H9 (cell line): ENCODE measurements at regions not wholly inside any gene's neighbourhood (a gene's known extent, or its start where the extent isn't known, plus 50 kb on each side); places are given as distances from the start of the nearest gene placed in this dataset.

Experiments
- DNase-seq: peaks from one replicate; pipeline ENCODE4 v3.0.0-alpha.2; 2017
- H2AFZ ChIP-seq: one replicate; pipeline ENCODE4 v1.6.1; 2013; ENCODE audit warnings: mild to moderate bottlenecking, low read length, control low read depth, moderate library complexity
- H2AK5ac ChIP-seq: 2 replicates; pipeline ENCODE4 v1.6.1; 2013; ENCODE audit warnings: low read length, control low read depth, mixed read lengths; ENCODE audit not compliant: insufficient read length
- H2BK120ac ChIP-seq: one replicate; pipeline ENCODE4 v1.6.1; 2013; ENCODE audit warnings: low read depth, mild to moderate bottlenecking, low read length, control low read depth, inconsistent platforms; ENCODE audit not compliant: poor library complexity, severe bottlenecking
- H2BK12ac ChIP-seq: 2 replicates; pipeline ENCODE4 v1.6.1; 2013; ENCODE audit warnings: low read length, control low read depth, mixed read lengths, low read depth; ENCODE audit not compliant: insufficient read length
- H2BK15ac ChIP-seq: 2 replicates; pipeline ENCODE4 v1.6.1; 2013; ENCODE audit warnings: low read depth, low read length, control low read depth
- H2BK20ac ChIP-seq: one replicate; pipeline ENCODE4 v1.6.1; 2013; ENCODE audit warnings: low read depth, mild to moderate bottlenecking, low read length, control low read depth, inconsistent platforms; ENCODE audit not compliant: poor library complexity, severe bottlenecking
- H2BK5ac ChIP-seq: 2 replicates; pipeline ENCODE4 v1.6.1; 2013; ENCODE audit warnings: low read length, control low read depth, mixed read lengths; ENCODE audit not compliant: insufficient read length
- H3K14ac ChIP-seq: 2 replicates; pipeline ENCODE4 v1.6.1; 2013; ENCODE audit warnings: low read length, control low read depth; ENCODE audit not compliant: insufficient read depth
- H3K18ac ChIP-seq: 2 replicates; pipeline ENCODE4 v1.6.1; 2013; ENCODE audit warnings: low read depth, mild to moderate bottlenecking, mixed read lengths, low read length, control low read depth; ENCODE audit not compliant: insufficient read length
- H3K23ac ChIP-seq: 2 replicates; pipeline ENCODE4 v1.6.1; 2013; ENCODE audit warnings: low read length, control low read depth, mixed read lengths, low read depth; ENCODE audit not compliant: insufficient read length
- H3K23me2 ChIP-seq: 2 replicates; pipeline ENCODE4 v1.6.1; 2013; ENCODE audit warnings: low read depth, mild to moderate bottlenecking, mixed read lengths, low read length, control low read depth; ENCODE audit not compliant: insufficient read length, poor library complexity, severe bottlenecking
- H3K27ac ChIP-seq: 2 replicates; pipeline ENCODE4 v1.5.1; 2013; ENCODE audit warnings: low read length, control low read depth, mixed read lengths, low read depth; ENCODE audit not compliant: insufficient read length
- H3K27me3 ChIP-seq: 2 replicates; pipeline ENCODE4 v1.6.1; 2013; ENCODE audit warnings: low read length, control low read depth, inconsistent platforms; ENCODE audit not compliant: insufficient read depth
- H3K4ac ChIP-seq: 2 replicates; pipeline ENCODE4 v1.6.1; 2013; ENCODE audit warnings: low read depth, mild to moderate bottlenecking, control low read depth, inconsistent platforms, low read length, moderate library complexity
- H3K4me1 ChIP-seq: 2 replicates; pipeline ENCODE4 v1.6.1; 2013; ENCODE audit warnings: low read length, control low read depth, inconsistent platforms; ENCODE audit not compliant: insufficient read depth
- H3K4me2 ChIP-seq: 2 replicates; pipeline ENCODE4 v1.6.1; 2013; ENCODE audit warnings: low read length, control low read depth, mixed read lengths; ENCODE audit not compliant: insufficient read length, insufficient read depth
- H3K56ac ChIP-seq: 2 replicates; pipeline ENCODE4 v1.6.1; 2013; ENCODE audit warnings: low read depth, mild to moderate bottlenecking, mixed read lengths, low read length, control low read depth; ENCODE audit not compliant: insufficient read length
- H3K79me1 ChIP-seq: 2 replicates; pipeline ENCODE4 v1.6.1; 2013; ENCODE audit warnings: low read depth, mild to moderate bottlenecking, moderate library complexity, low read length, control low read depth, inconsistent platforms; ENCODE audit not compliant: insufficient read depth, poor library complexity, severe bottlenecking
- H3K79me2 ChIP-seq: 2 replicates; pipeline ENCODE4 v1.6.1; 2013; ENCODE audit warnings: low read length, control low read depth, inconsistent platforms; ENCODE audit not compliant: insufficient read depth
- H3K9ac ChIP-seq: 2 replicates; pipeline ENCODE4 v1.6.1; 2013; ENCODE audit warnings: low read length, control low read depth, mixed read lengths; ENCODE audit not compliant: insufficient read length; ENCODE audit errors: extremely low read depth
- H3K9me3 ChIP-seq: one replicate; pipeline ENCODE4 v1.6.1; 2013; ENCODE audit warnings: low read depth, low read length, inconsistent platforms; ENCODE audit not compliant: control insufficient read depth
- H3T11ph ChIP-seq: one replicate; pipeline ENCODE4 v1.6.1; 2013; ENCODE audit warnings: mild to moderate bottlenecking, low read length, control low read depth, inconsistent platforms
- H4K20me1 ChIP-seq: one replicate; pipeline ENCODE4 v1.6.1; 2013; ENCODE audit not compliant: control insufficient read depth, insufficient read length, insufficient read depth
- H4K5ac ChIP-seq: 2 replicates; pipeline ENCODE4 v1.6.1; 2013; ENCODE audit warnings: low read depth, mild to moderate bottlenecking, mixed read lengths, low read length, control low read depth; ENCODE audit not compliant: insufficient read length
- H4K8ac ChIP-seq: replicated peaks from 2 replicates; pipeline ENCODE4 v1.6.1; 2013; ENCODE audit warnings: low read length, control low read depth, mixed read lengths, low read depth; ENCODE audit not compliant: insufficient read length
- H4K91ac ChIP-seq: 2 replicates; pipeline ENCODE4 v1.6.1; 2013; ENCODE audit warnings: low read depth, mild to moderate bottlenecking, moderate library complexity, mixed read lengths, low read length, control low read depth; ENCODE audit not compliant: insufficient read length
- H3K27ac Mint-ChIP-seq, 3 experiments: 2 replicates in 2 of 3; 3 replicates in 1 of 3; pipeline ENCODE4 v1.8.0; 2020 to 2021; ENCODE audit warnings: mixed read lengths in 3 of 3, mild to moderate bottlenecking in 1 of 3, moderate library complexity in 1 of 3
- H3K27me3 Mint-ChIP-seq: 2 replicates; pipeline ENCODE4 v1.8.0; 2021; ENCODE audit warnings: low read depth, mild to moderate bottlenecking, moderate library complexity, mixed read lengths
- H3K36me3 Mint-ChIP-seq, 3 experiments: 2 replicates in 2 of 3; 3 replicates in 1 of 3; pipeline ENCODE4 v1.8.0; 2020 to 2021; ENCODE audit warnings: low read depth in 3 of 3, mixed read lengths in 3 of 3; ENCODE audit not compliant: insufficient read depth in 1 of 3
- H3K4me1 Mint-ChIP-seq, 2 experiments: 2 replicates each; pipeline ENCODE4 v1.8.0; 2020; ENCODE audit warnings: mixed read lengths in 2 of 2
- H3K4me3 Mint-ChIP-seq, 2 experiments: 2 replicates in 1 of 2; 3 replicates in 1 of 2; pipeline ENCODE4 v1.8.0; 2020 to 2021; ENCODE audit warnings: mild to moderate bottlenecking in 2 of 2, mixed read lengths in 2 of 2, moderate library complexity in 1 of 2
- H3K9me3 Mint-ChIP-seq, 2 experiments: 2 replicates in 1 of 2; 3 replicates in 1 of 2; pipeline ENCODE4 v1.8.0; 2020; ENCODE audit warnings: mild to moderate bottlenecking in 2 of 2, mixed read lengths in 2 of 2, moderate library complexity in 1 of 2
- WGBS: extraction: QIAGEN DNeasy Blood & Tissue Kit; methylation state at CpG from one replicate; pipeline ENCODE4 v1.1.7; 2013; ENCODE audit warnings: missing lambda C conversion rate, low lambda C conversion rate, mixed read lengths; ENCODE audit not compliant: insufficient read length; ENCODE audit errors: extremely low coverage; 5-methylcytosine and 5-hydroxymethylcytosine counted together
- TF ChIP-seq, protein P1 (sequence below): fragments of 200-600 bp; sonication (generic); conservative IDR thresholded peaks from 3 replicates; pipeline ENCODE4 v1.8.0; 2021; ENCODE audit warnings: antibody characterized with exemption, mild to moderate bottlenecking

DNA sequence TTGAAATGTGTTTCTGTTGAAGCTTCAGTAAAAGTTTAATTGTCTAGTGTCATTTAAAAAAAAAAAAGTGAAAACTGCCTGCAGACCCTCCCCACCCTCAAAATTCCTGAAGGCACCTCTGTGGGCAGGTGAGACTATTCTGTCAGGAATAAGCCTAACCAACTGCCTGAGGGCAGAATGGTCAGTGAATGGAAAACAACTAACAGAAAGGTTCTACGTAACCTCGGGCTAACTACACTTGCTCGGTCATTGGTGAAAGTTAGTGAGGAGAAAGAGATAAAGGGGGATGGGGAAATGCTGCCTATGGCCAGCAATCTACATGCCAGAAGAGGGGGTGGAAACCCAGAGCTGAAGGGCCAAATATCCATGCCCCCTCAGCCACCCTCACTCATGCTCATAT lies 108.6 kb upstream of the SLC24A5 start:
- H3K4me3 Mint-ChIP-seq, result no peak overlapping the region
- no peak overlapping the region for H3K18ac ChIP-seq
- no peak overlapping the region for H2AK5ac ChIP-seq
- H3K4me1 ChIP-seq, result no peaks in the 10 kb centered on the region
- H3K23me2 ChIP-seq, result no peaks in the 10 kb centered on the region
- H3K27ac ChIP-seq, result no peak overlapping the region
- H3K9ac ChIP-seq, result no peak overlapping the region
- no peaks in the 10 kb centered on the region for H3K9me3 Mint-ChIP-seq
- H3K27ac Mint-ChIP-seq, result no peak overlapping the region
- H3K4me2 ChIP-seq, result no peak overlapping the region
- H3K4me1 Mint-ChIP-seq, result peaks cover 3 to 10% of the 10 kb centered on the region in 2 experiments; a peak in 2 of 4 replicates
- no peak overlapping the region for H2AFZ ChIP-seq
- no peak overlapping the region for H2BK15ac ChIP-seq
- no peak overlapping the region for H3K4ac ChIP-seq
- H3K79me2 ChIP-seq, result no peaks in the 10 kb centered on the region
- H2BK12ac ChIP-seq, result no peak overlapping the region
- DNase-seq, result no peak
- no peak overlapping the region for H3K23ac ChIP-seq
- no peaks in the 10 kb centered on the region for H4K20me1 ChIP-seq
- no peaks in the 10 kb centered on the region for H3K9me3 ChIP-seq
- no peaks in the 10 kb centered on the region for H3K36me3 Mint-ChIP-seq
- no peak overlapping the region for H4K8ac ChIP-seq
- TF ChIP-seq, protein P1, sequence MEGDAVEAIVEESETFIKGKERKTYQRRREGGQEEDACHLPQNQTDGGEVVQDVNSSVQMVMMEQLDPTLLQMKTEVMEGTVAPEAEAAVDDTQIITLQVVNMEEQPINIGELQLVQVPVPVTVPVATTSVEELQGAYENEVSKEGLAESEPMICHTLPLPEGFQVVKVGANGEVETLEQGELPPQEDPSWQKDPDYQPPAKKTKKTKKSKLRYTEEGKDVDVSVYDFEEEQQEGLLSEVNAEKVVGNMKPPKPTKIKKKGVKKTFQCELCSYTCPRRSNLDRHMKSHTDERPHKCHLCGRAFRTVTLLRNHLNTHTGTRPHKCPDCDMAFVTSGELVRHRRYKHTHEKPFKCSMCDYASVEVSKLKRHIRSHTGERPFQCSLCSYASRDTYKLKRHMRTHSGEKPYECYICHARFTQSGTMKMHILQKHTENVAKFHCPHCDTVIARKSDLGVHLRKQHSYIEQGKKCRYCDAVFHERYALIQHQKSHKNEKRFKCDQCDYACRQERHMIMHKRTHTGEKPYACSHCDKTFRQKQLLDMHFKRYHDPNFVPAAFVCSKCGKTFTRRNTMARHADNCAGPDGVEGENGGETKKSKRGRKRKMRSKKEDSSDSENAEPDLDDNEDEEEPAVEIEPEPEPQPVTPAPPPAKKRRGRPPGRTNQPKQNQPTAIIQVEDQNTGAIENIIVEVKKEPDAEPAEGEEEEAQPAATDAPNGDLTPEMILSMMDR, result no peak
- H3K79me1 ChIP-seq, result no peaks in the 10 kb centered on the region
- no peak overlapping the region for H4K91ac ChIP-seq
- WGBS, result no CpG with 5 or more reads among the region's 3 CpGs
- no peak overlapping the region for H3K56ac ChIP-seq
- H4K5ac ChIP-seq, result no peak overlapping the region
- H2BK120ac ChIP-seq, result no peak overlapping the region
- no peak overlapping the region for H2BK20ac ChIP-seq
- H3K27me3 ChIP-seq, result no peaks in the 10 kb centered on the region
- no peaks in the 10 kb centered on the region for H3K27me3 Mint-ChIP-seq
- H3T11ph ChIP-seq, result no peak overlapping the region
- H3K14ac ChIP-seq, result no peak overlapping the region
- H2BK5ac ChIP-seq, result no peak overlapping the region
